Islet precursor cell (in vitro differentiated cells): ENCODE measurements at regions not wholly inside any gene's neighbourhood (a gene's known extent, or its start where the extent isn't known, plus 50 kb on each side); places are given as distances from the start of the nearest gene placed in this dataset.

Experiments
- DNase-seq: peaks from one replicate; pipeline ENCODE4 v3.0.0-alpha.2; 2018

DNA sequence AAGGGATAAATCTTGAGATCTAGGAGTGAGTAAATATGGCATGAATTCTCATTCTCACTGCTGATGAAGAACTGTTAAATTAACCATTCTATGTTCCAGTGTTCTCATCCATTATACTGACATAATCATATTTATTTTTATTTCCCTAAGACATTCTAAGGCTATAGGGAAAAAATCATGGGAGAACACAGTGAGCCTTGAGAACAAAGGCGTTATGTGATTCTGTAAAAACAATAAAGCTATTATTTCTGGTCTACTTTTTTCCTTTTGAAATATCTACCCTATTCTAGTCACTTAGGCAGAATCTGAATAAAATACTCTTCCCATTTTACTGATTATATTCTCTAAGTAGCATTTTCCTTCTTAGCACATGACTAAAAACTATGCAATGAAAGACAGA lies 155.7 kb upstream of the ADAMTS16 start:
- no peak for DNase-seq

- no peak for DNase-seq
Measured at GRCh38 chr5:4987431-4987830, 152.7 kb upstream of the ADAMTS16 start.

DNA sequence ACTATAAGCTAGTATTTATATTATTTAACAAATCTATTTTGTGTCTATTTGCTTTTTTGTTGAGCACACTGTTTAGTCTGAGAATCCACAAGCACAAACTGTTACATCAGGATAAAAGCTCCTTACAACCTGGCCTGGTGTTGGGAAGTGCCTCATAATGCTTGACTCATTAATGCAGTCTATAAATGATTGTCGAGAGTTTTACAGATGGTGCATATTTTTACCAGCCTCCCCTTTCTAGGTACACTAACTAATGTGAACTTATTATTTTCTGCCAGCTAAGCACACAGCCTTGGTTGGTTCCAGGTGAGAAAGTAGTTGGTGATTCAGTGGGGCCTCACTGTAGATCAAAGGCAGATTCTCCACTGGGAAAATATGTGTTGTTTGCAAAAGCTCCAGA lies 151.0 kb upstream of the ADAMTS16 start:
- DNase-seq, result no peak

DNA sequence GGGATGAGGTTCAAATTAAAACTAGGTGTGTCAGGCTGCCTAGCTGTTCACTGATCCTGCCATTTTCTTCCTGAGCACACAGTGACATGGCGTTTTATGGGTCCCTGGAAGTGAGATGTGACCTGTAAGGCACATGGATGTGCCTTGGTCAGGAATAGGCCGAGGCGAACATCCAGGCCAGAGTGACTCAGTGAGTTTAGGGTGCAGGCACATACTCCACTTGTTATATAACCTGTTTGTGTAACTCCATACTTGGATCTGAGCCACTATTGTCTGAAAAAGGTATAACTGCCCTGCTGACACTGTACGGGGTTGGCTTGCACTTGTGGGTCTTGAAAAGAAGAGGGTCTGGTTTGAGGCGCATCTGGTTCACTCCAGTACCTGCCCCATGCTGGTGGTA lies 150.1 kb upstream of the ADAMTS16 start:
- no peak for DNase-seq

DNA sequence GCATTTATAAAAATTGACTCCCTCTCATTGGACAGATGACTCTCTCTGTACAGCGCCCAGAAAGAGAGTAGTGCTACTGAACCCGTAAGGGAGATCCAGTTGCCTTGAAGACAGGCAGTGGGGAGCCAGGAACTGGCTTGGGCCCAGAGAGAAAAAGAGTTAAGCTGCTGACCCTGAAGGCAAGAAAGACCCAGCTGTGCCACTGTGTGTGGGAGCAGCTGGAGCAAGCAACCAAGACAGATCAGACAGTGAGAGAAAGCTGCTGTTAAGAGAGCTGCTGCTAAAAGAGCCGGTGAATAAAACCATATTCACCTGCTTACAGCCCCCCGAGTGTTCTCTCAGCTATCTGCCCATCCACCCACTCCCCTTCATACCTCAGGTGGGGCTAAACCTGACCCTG lies 149.7 kb upstream of the ADAMTS16 start:
- DNase-seq, result no peak

DNA sequence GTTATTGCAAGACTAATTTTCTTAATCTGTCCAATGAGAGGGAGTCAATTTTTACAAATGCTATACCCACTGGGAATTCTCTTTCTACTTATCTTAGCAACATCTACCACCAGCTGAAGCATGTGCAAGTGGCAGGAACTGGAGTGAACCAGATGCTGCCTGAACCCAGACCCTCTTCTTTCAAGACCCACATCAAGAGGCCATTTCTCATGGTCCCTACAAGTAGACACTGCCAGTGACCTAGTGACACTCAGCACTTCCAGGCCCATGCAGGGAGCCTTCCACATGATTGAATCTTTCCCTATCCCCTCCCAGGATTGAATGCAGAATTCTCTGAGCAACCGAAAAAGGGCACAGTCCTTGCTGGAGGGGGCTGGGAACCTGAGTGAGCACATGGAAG lies 148.2 kb upstream of the ADAMTS16 start:
- no peak for DNase-seq

DNA sequence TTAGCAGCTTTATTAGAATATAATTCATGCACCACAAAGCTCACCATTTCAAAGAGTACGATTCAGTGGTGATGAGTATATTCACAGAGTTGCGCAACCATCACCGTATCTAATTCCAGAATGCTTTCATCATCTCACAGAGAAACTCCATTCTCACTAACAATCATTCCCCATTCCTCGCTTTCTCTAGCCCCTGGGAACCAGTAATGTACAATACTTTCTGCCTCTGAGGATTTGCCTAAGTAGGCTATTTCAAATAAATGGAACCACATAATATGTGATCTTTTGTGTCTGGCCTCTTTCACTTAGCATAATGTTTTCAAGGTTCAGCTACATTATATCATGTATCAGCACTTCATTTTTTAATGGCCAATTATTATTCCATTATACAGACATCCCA lies 145.1 kb upstream of the ADAMTS16 start:
- no peak for DNase-seq

- no peak for DNase-seq
Measured at GRCh38 chr5:5005353-5005752, 134.8 kb upstream of the ADAMTS16 start.

DNA sequence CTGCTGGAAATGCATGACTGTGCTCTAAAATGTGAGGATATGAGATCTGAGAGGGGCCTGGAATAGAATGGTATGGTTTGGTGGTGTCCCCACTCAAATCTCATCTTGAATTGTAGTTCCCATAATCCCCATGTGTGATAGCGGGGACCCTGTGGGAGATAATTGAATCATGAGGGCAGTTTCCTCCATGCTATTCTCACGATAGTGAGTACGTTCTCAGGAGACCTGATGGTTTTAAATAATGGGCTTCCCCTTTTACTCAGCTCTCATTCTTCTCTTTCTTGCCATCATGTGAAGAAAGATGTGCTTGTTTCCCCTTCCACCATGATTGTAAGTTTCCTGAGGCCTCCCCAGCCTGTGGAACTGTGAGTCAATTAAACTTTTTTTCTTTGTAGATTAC lies 133.6 kb upstream of the ADAMTS16 start:
- no peak for DNase-seq

DNA sequence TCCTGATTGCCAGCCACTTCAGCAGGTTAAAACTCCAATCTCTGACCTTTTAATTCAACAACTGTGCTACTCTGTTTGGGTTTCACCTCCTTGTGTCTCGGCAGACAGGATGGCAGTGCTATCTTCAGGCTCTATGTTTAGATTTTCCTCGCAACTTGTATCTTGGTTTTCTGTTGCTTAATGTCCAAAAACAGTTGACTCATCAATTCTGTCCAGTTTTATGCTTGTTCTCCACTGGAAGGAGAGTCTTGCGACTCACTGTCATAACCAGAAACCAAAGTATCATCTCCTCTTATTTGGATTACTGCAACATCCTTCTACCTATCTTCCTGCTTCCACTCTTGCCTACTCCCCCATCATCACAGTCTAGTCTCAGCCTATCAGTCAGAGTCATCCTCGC lies 130.9 kb upstream of the ADAMTS16 start:
- no peak for DNase-seq

DNA sequence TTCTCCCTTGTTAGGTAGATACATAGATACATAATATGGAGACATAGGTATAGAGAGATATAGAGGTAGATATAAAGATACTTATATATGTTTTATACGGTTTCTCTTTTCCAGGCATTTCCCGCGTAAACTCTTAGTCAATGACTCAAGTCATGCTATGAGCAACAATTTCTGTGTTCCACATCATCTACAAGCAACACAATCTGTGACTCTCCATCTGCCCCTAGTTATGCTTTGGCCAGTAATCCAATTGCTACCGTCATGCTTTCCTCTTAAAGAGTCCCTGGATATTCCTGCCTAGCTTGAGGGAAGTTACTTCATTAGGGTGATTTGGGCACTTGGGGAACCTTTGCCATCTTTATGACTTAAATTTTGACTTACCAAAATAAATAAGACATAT lies 129.0 kb upstream of the ADAMTS16 start:
- no peak for DNase-seq

- peak; percentile 86 for DNase-seq
Measured at GRCh38 chr5:5014586-5015235, 125.4 kb upstream of the ADAMTS16 start.

DNA sequence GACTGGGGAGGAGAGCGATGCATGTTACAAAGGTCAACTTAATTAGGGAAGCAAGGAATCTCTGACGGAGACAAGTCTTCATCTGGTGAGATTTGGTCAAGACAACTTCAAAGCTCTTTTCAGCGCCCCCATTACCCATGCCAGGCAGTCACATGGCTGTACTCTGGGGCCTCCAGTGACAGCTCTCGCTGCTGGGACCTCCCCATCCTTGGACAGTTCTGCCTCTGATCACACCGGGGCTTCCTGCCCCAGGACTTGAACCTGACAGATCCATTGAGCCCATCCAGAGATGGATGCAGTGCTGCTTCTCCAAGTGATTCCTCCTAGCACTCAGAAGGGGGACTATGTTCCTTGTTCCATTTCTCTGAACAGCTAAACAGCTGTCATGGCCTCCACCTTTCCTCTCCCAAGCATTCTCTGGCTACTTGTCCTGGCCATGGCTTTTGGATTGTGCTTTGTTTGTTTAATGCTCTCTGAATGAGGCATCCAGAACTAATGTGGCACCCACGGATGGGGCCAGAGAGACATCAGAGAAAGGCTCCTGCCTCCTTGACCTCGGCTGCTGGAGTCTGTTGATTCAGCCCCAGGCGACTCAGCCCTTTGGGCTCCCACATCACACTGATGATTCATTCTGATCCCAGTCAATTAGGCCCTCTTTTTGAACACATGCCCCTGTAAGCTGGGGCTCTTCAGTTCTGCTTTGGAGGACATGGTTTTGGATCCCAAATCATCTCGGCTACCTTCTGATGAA lies 122.1 kb upstream of the ADAMTS16 start:
- DNase-seq, result peak; percentile 82

DNA sequence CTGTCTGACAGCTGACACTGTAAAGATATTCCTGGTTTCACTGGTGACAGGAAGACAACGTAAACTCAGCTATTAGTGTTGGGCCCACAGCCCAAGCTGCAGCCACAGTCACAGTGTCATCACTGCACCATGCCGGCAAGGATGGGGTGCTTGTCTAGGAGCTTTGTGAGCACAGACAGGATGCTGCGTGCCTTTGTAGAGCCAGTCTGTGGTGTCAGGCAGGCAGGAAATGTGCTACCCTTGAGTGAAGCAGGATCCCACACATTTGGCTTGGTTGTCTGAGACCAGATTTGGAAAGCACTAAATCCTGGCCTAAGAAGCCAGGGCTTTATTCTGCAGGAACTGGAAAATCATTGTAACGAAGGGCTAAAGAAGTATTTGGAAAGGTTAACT lies 121.6 kb upstream of the ADAMTS16 start:
- peak; percentile 79 for DNase-seq

DNA sequence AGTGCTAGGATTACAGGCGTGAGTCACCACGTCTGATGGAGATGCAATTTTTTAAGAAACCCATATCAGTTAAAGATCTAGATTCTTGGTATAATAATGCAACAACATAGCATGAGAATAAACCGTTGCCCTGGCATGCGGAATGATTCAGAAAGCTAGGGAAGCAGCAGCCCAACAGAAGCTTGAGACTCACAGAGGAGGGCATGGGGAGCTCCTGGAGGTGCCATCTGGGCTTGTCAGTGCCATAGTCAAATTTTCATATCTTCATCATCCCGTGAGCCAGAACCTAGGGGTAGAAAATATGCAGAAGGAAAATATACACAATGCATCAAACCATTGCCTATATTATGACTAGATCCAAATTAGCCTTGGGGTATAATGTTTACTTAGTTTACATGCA lies 118.7 kb upstream of the ADAMTS16 start:
- no peak for DNase-seq

DNA sequence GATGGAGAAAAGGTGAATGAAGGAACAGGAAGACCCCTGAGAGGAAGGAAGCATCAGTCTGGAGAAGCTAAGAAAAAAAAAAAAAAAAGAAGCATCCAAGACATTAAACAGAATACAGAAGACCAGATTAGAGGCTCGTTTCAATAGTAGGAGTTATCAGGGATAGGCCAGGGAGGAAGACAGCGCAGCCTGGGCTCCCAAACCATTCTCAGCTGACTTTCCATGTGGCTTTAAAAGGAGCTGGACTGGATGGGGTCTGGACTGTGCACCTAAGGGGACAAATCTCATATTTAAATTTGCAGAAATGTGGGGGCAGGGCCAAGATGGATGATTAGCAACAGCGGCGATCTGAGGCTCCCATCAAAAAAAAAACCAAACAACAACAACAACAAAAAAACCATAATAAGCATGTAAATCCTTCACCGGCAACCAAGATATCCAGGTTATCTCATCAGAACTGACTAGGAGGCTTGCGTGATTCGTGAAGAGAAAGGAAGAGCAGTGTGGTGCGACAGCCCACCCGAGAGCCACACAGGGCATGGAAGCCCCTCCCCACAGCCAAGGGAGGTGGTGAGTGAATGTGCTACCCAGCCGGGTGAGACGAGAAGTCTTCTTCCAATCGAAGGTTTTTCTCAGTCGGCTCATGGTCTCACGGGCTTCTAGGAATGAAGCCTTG lies 114.9 kb upstream of the ADAMTS16 start:
- DNase-seq, result no peak

GRCh38 chr5:5025774-5026408 lies 114.2 kb upstream of the ADAMTS16 start:
- no peak for DNase-seq

- peak; percentile 62 for DNase-seq
Measured at GRCh38 chr5:5026409-5026785, 113.7 kb upstream of the ADAMTS16 start.

GRCh38 chr5:5031665-5032064 lies 108.5 kb upstream of the ADAMTS16 start:
- no peak for DNase-seq

DNA sequence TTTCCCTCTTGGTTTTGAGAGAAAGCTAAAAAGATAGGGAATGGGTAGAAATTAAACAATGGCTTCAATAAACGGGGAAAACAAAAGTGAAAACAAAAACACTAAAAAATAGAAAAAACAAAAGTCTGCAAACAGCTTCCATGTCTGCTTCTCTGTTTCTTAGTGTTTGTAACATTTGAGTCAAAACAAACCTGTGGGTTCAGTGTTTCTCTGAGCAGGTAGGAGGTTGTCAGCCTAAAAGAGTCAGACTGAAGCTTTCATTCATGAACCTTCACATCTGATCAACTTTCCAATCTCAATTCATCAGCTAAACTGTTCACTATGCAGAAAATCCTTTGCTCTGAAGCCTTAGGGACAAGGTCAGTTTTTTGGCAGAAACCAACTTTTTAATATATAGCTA lies 102.5 kb upstream of the ADAMTS16 start:
- no peak for DNase-seq

DNA sequence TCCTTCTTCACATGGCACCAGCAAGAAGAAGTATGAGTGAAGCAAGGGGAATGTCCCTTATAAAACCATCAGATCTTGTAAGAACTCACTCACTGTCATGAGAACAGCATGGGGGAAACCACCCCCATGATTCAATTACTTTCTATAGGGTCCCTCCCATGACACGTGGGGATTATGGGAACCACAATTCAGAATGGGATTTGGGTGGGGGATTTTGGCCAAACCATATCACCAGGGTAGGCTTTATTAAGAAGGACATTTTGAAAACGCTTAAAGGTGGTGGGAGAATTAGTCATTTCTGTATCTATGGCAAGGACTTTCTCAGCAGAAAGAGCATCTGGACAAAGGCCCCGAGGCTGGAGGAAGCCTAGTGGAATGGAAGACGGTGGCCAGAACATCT lies 100.2 kb upstream of the ADAMTS16 start:
- DNase-seq, result no peak

DNA sequence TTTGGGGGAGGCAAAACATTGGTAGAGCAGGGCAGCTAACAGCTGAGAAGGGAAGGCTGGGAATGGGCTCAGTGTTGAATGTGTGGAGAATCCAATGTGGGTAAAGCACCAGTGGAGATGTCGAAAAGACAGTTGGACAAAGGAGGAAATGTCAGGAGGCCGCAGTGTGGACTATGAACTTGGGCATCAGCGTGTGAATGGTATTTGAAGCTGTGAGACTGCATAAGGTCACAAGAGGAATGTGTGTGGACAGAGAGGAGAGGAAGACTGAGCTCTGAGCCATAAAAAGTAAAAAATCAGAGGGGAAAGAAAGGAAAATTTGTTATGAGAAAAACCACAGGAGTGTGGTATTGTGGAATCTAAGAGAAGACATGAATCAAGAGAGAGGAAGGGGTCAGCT lies 99.4 kb upstream of the ADAMTS16 start:
- DNase-seq, result no peak

- DNase-seq, result no peak
Measured at GRCh38 chr5:5042806-5043205, 97.3 kb upstream of the ADAMTS16 start.

DNA sequence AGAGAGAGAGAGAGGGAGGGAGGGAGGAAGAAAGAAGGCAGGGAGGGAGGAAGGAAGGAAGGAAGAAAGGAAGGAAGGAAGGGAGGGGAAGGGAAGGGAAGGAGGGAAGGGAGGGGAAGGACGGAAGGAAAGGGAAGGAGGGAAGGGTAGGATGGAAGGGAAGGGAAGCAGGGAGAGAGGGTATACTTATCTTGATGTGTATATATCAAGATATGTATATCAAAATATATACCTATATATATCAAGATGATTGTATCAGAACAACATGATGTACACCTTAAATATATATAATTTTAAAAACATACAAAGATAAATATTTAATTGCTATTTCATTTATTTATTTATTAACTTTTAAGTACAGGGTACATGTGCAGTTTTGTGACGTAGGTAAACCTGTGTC lies 96.8 kb upstream of the ADAMTS16 start:
- no peak for DNase-seq
